Fibroblast of pulmonary artery (primary cell): ENCODE measurements at regions not wholly inside any gene's neighbourhood (a gene's known extent, or its start where the extent isn't known, plus 50 kb on each side); places are given as distances from the start of the nearest gene placed in this dataset.

ENCODE experiments used
- DNase-seq: peaks from one replicate; pipeline ENCODE4 v3.0.0-alpha.2; 2010; ENCODE audit warnings: low read depth
- H3K4me3 ChIP-seq: replicated peaks from 2 replicates; pipeline ENCODE4 v1.5.1; 2011; ENCODE audit warnings: low read depth, mild to moderate bottlenecking, control low read depth, low read length, moderate library complexity
- TF ChIP-seq, protein P1 (sequence below): IDR thresholded peaks from 2 replicates; pipeline ENCODE4 v1.5.1; 2011; ENCODE audit warnings: mild to moderate bottlenecking, control low read depth, low read length, inconsistent platforms; ENCODE audit errors: missing control alignments

GRCh38 chr6:63440057-63440456 is 120.3 kb upstream of the LGSN start:
- no peak overlapping the region for H3K4me3 ChIP-seq
- DNase-seq, result no peak
- TF ChIP-seq, protein P1, sequence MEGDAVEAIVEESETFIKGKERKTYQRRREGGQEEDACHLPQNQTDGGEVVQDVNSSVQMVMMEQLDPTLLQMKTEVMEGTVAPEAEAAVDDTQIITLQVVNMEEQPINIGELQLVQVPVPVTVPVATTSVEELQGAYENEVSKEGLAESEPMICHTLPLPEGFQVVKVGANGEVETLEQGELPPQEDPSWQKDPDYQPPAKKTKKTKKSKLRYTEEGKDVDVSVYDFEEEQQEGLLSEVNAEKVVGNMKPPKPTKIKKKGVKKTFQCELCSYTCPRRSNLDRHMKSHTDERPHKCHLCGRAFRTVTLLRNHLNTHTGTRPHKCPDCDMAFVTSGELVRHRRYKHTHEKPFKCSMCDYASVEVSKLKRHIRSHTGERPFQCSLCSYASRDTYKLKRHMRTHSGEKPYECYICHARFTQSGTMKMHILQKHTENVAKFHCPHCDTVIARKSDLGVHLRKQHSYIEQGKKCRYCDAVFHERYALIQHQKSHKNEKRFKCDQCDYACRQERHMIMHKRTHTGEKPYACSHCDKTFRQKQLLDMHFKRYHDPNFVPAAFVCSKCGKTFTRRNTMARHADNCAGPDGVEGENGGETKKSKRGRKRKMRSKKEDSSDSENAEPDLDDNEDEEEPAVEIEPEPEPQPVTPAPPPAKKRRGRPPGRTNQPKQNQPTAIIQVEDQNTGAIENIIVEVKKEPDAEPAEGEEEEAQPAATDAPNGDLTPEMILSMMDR, result no peak

- H3K4me3 ChIP-seq, result no peak overlapping the region
- TF ChIP-seq, protein P1, result no peak
- DNase-seq, result no peak
Measured at GRCh38 chr6:63440594-63440993, 120.8 kb upstream of the LGSN start.

DNA sequence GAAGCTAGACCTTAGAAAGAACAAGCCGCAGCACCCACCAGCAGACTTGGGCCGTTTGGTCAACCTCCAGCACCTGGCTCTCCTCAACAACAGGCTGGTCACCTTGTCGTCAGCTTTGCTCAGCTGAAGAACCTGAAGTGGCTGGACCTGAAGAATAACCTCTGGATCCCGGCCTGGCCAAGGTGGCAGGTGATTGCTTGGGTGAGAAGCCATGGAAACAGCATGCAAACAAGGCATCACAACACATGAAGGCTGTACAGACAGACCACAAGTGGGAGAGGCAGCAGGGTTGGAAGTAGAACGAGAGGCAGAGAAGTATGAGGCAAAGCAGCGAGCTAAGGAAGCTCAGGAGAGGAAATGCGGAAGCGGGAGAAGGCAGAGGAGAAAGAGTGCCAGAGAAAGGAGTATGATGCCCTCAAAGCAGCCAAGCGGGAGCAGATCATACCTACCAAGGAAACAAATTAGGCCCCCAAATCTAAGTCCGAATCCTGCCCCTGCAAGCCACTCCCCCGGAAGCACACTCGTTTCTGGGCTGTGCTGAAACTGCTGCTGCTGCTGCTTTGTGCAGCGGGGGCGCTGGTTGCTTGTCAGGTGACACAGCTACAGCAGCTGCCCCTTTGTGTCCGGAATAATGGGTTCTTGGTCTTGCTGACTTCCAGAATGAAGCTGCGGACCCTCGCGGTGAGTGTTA is 121.6 kb upstream of the LGSN start:
- no peak for DNase-seq
- TF ChIP-seq, protein P1, result no peak
- H3K4me3 ChIP-seq, result no peak overlapping the region

DNA sequence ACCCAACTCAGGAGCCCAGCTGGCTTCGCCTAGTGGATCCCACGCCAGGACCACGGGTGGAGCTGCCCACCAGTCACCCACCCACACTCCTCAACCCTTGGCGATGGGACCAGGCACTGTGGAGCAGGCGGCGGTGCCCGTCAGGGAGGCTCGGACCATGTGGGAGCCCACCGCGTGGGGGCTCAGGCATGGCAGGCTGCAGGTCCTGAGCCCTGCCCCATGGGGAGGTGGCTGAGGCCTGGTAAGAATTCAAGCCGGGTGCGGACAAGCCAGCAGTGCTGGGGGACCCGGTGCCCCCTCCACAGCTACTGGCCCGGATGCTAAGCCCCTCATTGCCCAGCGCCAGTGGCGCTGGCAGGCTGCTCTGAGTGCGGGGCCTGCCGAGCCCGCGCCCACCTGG is 123.1 kb upstream of the LGSN start:
- no peak for DNase-seq
- TF ChIP-seq, protein P1, result no peak
- no peak overlapping the region for H3K4me3 ChIP-seq

DNA sequence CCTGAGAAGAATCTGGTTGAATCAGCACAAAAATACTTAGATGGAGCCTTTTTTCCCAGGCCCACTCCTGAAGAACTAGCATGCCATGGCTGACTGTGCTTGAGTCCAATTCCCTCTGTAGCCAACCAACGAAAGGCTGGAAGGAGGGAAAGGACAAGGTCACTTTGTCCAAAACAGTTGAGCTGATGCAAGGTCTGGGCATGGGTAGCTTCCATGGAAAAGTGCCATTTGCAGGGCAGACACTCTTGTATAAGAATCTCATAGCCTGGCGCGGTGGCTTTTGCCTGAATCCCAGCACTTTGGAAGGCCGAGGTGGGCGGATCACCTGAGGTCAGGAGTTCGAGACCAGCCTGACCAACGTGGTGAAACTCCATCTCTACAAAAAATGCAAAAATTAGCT is 125.0 kb upstream of the LGSN start:
- DNase-seq, result no peak
- TF ChIP-seq, protein P1, result no peak
- H3K4me3 ChIP-seq, result no peak overlapping the region

DNA sequence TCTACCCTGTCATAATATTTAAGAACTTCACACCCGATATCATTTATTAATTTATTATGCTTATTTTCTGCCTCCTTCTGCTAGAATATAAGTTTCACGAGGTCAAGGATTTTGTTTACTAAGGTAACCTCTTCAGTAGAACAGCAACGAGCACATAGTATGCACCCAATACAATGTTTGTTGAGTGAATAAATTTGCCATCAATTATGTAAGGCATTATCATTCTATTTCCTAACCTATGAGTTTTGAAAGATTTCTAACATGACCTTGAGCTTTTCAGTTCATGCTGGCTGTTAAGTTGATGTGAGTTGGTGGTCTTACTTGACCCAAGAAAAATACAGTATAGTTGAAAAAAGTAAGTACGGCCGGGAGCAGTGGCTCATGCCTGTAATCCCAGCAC is 125.9 kb upstream of the LOC128125822 start:
- no peak overlapping the region for H3K4me3 ChIP-seq
- no peak for DNase-seq
- TF ChIP-seq, protein P1, result no peak

DNA sequence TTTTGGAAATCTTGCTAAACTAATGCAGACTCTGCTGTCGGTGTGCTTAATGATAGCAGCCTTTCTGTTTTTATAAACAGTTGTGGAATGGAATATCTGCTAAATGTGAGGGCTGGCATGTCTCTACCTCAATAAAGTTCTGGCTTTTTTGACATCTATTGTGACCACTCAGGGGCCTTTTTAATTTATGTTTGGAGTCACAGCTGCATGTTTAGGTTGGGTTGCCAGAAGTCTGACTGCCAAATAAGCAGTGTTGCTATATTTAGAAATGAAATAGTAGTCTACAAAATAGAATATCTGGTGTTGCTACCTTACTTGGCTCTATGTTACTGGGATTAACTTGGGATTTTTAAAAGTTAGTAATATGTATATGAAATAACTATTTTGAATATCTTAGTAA is 125.1 kb upstream of the LOC128125822 start:
- H3K4me3 ChIP-seq, result no peak overlapping the region
- TF ChIP-seq, protein P1, result no peak
- no peak for DNase-seq
